ENCODE measurements at regions not wholly inside any gene's neighbourhood (a gene's known extent, or its start where the extent isn't known, plus 50 kb on each side); places are given as distances from the start of the nearest gene placed in this dataset.
"Not testable (repeated sequence)": the region's sequence is repeated elsewhere in the genome, so short reads cannot be mapped to it uniquely, and the experiment has no call there.

DNA sequence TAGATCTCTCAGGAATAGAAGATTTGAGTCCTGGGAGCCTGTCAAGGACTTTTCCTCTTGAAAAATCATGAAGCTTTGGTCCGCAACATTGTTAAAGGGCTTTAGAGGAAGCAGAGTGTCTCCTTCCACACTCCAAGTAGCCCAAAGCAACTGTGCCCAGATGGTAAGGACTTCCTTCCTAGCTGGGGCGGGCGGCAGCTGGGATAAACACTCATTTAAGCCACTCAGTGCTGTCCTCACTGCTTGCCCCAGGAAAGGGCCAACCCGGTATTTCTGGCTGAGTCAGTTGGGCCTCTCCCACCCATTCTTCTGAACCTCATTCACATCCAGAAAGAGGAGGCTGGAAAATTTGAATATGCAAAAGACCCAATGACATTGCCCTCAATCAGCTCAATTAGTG, 144.3 kb downstream of the CHIC2 start:
- no peak for DNase-seq

DNA sequence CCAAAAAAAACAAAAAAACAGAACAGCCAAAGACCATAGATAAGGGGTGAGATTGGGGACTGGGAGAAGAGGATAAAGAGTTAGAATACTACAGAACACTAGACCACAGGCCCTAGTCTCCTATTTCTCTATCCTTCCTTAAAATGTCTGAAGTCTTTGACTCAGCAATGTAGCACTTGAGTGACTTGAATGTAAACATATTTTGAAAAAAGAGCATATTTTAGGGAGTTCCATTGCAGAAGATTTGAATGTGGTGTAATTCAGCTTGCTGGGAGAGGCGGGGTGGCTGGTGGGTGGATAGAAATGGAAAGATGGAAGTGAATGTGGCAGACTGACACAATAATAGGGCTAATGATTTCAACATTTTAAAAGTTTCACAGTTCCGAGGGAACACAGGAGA, 144.9 kb downstream of the CHIC2 start:
- DNase-seq, result no peak

DNA sequence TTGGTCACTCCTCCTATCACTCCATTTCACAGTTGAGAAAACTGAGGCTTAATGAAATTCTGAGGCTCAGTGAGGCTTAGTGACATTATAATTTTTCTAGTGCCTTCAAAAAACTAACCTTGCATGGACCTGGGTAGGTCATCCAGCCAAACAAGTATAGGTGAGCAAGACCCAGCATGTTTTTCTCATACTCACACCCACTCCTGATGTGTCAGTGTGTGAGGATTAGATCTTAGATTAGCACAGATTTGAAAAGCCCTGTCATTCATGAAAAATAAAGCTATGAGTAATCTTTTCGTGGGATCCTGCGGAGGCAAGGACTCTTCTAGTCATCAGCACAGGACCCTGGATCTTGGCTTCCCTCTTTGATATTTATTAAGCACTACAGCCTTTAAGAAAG, 146.7 kb downstream of the CHIC2 start:
- DNase-seq, result no peak

DNA sequence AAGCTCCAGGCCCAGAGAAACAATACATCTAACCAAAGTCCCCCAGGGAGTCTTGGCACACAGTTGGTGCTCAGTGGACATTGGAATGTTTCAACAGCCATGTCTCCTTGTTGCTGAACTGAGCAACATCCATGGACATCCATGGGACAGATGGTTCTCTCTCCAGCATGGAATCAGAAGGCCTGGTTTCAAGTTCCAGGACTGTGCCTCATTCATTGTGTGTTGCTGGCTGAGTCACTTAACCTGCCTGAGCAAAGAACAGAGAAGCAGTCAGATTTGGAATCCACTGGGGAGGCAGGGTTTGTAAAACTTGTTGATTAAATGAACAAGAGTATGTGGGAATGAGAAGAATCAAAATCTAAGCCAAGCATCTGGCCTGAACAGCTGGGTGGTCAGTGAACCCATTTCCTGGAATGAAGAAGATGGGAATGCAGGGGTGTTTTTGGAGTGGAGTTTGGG, 147.9 kb downstream of the CHIC2 start:
- DNase-seq, result no peak

DNA sequence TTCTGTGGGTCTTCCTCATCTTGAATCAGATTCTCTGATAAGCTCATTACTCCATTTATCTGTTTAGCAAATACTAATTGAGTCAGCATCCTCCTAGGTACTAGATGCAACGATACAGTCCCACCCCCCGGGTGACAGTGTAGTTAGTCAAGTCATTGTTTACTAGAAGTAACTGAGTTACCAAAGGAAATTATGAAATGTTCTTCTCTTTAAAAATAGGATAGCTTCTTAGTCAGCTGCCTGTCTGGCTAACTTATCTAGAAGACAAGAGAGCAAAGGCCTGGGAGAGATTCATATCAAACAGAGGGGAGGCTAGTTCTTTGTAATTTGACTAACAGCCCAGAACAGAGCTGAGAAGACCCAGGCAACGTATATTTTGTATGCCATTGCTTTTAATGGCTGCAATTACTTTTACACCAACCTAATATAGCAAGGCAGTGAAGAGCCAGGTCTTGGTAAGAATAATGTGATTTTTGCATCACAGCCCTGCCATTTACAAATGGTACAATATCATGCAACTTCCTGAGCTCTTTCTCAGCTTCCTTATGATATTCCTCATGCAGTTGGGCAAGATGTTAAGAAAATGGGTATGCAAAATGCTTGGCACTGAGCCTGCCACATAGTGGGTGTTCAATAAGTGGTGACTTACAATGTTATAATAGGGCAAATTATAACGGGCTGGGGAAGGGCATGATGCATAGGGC, 149.9 kb downstream of the CHIC2 start:
- no peak for DNase-seq

DNA sequence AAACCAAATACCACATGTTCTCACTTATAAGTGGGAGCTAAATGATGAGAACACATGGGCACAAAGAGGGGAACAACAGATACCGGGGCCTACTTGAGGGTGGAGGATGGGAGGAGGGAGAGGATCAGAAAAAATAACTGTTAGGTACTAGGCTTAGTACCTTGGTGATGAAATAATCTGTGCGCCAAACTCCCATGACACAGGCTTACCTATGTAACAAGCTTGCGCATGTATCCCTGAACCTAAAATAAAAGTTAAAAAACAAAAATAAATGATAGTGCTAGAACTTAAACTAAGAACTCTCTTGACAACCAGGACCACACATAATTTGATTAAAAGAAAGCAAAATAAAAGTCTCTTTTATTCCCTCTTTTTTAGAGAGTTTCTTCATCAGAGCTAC, 150.6 kb downstream of the CHIC2 start:
- DNase-seq, result no peak

DNA sequence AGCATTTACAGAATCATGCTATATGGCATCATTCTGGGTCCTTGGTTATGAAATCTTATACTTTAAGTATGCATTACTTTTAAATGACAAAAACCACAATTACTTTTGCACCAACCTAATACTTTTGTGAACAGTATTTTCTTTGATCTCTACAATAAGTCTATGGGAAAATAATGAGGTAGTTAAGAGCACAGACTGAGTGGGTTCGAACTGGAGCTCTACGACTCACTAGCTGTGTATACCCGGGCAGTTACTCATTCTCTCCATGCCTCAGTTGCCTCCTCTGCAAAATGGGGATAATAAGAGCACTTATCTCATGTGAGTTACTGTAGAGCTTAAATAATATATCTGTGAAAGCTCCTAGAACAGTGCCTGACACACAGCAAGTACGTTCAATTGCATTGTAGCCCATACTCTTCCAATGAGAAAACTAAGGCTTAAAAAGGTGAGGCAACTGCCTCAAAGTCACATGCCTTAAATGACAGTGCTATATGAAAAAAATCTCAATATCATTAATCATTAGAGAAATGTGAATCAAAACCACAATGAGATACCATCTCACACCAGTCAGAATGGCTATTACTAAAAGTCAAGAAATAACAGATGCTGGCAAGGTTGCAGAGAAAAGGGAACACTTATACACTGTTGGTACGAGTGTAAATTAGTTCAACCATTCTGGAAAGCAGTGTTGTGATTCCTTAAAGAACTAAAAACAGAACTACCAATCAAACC, 151.5 kb downstream of the CHIC2 start:
- no peak for DNase-seq

DNA sequence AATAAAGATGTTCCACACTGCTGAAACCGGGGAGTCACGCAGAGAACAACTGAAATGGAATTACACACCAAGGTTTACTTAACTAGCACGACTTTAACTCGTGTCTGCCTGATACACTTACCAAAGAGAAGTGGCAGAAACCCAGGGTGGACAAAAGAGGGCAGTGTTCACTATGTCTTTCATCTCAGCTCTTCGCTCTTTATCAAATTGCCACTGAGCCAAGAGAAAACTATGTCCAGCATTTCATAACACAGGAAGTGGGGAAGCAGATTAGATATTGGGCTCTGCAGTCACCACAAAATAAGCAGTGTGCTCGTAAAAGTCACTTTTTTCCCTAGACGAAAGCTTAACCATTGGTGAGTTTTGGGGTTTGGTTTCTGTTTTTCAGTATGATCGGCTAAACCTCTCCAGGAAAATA, 155.7 kb downstream of the CHIC2 start:
- DNase-seq, result peak; percentile 45

DNA sequence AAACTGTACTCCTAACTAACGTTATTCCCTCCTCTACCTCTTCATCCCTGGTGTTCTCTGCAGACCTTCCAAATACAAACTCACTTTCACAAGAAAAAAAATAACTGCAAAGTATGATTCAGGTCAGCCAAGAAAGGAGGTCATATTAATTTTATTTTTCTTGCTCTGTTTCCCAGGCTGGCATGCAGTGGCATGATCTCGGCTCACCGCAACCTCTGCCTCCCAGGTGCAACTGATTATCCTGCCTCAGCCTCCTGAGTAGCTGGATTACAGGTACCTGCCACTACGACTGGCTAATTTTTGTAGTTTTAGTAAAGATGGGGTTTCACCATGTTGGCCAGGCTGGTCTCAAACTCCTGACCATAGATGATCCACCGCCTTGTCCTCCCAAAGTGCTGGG, 156.6 kb downstream of the CHIC2 start:
- DNase-seq, result no peak

DNA sequence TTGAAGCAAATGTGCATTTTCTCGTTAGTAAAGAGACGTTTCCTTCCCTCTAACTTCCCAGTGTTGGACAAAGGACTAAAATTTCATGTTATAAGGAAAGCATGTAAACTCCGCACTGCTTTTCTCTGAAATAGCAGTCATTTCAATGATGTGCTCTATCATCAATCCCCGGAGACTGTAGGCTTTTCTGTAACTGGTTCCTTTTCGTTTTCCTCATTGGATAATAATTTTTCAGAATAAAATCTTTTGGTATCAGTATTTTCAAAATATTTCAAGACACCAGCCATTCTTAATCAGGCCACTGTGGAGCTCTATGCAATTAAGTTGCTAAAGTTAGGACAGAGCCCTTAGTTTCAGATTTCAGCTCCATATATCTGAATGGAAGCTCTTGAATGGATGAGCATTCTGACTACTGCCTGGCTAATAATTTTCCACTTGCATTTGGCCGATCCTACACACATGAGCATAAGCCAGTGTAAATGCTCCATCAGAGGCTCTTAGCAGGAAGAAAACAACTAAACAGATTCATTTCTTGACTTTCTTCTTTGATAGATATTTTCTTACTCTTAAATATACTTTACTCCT, 157.7 kb downstream of the CHIC2 start:
- no peak for DNase-seq

DNA sequence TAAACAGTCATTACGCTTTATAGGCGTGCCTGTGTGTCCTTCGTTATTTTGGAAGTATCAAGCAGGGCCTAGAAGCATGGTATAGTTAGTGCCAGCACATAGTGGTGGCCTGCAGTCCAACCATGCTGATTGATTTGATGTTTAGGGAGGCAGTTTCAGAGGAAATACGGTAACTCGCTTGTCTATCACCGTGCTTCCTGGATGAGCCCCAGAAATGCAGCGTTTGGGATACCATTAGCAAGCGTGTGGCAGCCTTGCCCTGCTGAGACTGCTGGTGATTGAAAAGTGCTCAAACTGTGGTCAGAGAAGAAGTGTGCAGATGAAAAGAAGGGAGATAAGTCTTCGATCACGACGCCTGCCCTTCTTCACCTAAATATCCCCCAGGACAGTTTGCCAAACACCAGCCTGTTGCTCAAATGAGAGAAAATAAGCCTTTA, 158.4 kb downstream of the CHIC2 start:
- DNase-seq, result peak; percentile 54

DNA sequence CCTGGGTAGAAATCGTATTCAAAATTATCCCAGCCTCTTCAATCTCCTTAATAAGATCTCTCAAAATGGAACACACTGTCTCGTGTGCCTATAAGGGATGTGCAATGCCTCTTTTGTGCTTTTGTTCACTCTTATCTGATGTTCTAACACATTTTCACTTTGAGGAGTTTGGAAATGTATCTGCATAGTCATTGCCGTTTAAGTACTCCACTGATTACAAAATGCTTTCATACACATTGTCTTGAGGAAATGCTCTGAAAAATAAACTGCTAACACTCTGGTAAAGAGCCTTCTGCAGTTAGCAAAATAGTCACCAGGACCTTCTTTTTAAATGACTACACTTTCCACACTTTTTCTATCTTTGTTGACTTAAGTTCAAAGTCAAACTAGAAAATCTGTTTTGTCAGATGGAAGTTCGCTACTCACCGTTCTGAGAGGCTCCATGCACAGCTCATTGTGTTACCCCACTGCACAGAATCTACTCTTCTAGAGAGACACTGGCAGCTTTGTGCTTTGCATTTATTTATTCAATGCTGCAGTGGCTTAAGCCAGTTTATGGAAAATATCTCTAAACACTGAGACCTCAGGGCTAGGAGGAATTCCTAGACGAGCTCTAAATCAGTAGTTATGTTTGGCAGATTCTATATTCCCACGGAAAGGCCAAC, 159.0 kb downstream of the CHIC2 start:
- DNase-seq, result no peak

DNA sequence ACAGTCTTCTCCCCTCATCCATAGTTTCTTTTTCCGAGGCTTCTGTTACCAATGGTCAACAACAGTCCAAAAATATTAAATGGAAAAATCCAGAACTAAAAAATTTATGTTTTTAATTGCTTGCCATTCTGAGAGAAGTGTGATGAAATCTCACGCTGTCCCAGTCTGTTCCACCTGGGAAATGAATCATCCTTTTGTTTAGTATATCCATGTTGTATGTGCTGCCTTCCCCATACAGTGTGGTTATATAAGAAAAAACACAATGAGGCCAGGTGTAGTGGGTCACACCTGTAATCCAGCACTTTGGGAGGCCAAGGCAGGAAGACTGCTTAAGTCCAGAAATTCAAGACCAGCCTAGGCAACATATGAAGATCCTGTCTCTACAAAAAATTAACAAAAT, 161.6 kb downstream of the CHIC2 start:
- no peak for DNase-seq

DNA sequence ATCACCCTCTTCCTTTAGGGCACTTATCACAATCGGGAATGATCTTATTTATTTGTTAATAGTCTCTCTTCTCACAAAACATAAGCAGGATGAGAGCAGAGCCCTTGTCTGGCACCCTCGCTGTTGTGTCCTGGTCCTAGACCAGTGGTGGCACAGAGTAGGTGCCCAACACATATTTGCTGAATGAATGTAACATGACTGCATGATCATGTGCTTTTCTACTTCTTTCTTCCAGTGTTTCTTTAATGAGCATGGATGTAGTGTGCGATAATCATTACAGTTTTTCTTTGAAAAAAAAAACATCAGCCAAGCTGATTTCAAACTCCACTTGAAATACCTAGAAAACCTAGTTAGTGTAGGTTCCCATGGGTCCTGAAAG, 164.1 kb downstream of the CHIC2 start:
- no peak for DNase-seq

DNA sequence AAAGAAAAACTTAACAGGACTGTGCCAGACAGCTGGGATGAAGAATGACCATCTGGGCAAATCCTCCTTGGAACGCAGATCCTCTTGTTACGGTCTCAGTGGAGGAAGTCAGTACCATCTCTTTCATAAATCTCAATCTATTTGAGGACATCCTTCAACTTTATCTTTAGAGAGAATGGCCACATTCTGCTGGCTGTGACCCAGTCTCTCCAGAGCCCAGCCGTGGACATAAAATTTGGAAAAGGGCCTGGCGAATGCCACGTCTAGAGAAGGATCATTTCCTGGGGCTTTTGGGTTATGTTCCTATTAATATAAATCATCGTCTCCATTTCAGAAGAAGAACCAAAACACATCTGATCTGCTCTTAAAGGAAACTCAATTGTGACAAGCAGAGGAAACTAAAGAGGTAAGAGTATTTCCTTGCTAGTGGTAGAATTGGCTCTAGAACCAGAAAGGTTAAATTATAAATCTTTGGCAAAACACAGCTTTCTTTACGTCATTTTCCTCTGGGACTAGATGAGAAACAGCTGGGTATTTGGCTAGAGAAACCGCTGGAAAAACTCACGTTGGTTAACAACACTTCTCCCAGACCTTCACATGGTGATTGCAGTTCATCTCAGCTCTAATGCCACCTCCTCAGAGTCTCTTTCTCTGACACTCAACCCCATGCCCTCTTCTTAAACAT, 164.7 kb downstream of the CHIC2 start:
- DNase-seq, result peak; percentile 36

DNA sequence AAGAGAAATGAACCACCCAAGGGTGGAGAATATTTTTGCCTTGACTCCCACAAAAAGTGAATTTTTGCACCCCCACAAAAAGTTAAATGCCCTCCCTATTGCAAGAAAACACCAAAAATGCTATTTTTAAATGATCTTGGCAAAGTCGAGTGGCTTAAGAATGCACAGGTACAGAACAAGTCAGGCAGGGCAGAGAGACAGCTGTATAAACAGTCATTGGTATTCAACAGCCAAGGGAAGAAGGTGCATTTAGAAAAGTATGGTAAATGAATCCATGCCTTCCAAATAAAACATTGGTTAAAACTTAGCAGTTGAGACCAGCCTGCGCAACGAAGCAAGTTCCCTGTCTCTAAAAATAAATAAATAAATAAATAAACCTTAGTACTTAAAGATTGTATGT, 169.3 kb downstream of the CHIC2 start:
- DNase-seq, result no peak

DNA sequence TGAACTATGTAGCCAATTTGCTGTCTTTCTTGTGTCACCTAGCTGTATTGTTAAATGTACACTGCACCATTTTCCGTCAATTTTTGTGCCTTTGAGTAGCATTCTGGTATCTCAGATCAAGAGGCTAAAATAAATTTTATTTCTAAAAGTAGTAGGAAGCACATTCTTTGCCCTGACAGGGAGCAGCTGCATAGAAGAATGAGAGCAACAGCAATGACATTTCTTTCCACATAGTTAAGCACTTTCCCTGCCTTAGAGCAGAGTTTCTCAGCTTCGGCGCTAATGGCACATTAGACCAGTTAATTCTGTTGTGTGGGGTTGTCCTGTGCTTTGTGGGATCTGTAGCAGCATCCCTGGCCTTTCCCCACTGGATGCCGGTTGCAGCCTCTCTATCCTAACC, 173.9 kb downstream of the CHIC2 start:
- no peak for DNase-seq

DNA sequence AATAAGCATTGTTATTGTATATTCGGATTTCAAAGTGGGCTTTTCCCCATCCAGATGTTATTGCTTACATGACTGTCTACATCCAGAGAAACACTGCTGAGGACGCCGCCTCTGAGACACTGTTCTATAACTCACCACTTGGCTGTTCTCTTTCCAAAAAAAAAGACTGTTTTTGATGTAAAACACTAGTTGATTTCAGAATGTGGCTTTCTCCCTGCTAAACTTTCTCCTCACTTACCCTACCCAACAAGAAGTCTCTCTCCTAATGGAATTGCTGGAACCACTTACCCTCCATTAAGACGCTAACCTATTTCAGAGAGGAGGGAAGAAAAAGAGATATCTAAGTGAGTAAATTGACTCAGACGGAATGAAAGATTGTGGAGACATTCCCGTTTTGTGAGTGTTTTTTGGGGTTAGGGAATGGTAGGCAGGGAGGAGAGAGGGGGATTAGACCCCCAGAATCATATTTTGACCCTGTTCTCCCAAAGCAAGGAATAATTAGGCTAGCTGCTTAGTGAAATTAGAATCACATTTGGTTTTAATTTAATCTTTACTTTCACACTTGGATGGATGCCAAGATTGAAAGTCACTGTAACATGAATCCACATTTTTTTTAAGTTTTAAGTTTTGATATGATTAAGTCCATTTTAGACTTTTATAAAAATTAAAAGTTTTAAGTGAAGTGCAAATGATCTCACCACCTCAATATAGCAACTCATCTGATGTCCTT, 174.9 kb downstream of the CHIC2 start:
- no peak for DNase-seq

DNA sequence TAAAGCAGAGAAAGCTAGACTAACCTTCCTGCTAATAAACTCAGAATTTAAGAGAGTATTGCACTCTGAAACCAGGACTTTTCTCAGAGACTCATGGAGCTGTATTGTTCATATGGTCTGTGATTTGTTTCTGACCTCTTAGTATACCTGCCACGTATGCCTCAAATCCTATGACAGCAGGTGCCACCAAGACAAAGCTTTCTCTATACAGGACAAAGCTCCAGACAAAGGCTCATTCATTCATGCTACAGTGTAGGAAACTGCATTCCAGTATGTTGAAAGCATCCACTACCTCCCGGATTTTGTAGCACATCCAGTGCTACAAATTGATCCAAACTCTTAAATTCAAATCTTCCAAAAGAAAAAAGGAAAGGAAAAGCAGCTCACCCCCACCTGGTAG, 178.3 kb downstream of the CHIC2 start:
- no peak for DNase-seq

DNA sequence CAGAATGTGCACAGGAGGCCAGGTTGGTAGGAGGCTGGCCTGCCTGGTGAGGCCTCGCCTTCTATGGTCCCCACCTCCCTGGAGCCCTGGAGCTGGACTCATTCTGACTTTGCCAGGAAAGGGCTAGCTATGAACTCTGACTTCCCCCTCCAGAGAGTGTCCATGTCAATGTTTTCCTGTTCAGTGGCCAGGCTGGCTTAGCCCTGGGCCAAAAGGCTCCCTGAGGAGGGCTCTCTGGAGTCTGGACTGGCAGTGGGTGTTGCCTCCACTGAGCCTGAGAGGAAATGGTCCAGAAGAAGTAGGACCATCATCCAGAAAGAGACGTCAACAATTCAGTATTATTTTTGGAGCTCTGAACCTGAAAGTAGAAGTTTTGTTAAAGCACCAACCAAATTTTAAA, 178.7 kb downstream of the CHIC2 start:
- DNase-seq, result no peak

DNA sequence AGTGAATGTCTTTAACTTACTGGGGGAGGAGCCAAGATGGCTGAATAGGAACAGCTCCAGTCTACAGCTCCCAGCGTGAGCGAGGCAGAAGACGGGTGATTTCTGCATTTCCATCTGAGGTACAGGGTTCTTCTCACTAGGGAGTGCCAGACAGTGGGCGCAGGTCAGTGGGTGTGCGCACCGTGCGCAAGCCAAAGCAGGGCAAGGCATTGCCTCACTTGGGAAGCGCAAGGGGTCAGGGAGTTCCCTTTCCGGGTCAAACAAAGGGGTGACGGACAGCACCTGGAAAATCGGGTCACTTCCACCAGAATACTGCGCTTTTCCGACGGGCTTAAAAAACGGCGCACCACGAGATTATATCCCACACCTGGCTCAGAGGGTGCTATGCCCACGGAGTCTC, 187.3 kb downstream of the CHIC2 start:
- DNase-seq, result not testable (repeated sequence)

DNA sequence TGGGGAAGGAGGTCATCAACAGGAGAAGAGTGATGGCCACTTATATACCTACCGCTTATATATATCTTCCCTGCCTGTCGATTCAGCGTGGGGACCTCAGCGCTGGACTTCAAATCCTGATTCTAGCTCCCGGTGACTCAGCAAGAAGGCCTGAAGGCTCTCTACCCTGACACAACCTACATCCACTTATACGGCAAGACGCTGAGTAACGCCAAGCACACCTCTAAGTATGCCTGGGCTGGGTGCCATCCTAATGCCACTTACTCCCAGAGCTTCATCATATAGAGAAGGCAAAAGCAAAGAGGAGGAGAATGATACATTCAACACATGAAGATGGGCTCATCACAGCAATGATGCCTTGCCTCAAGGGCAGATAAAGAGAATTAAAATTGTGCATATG, 198.3 kb downstream of the CHIC2 start:
- no peak for DNase-seq

Data from right kidney (tissue), 1 donor.